SJCRH30 (cell line): ENCODE measurements at regions not wholly inside any gene's neighbourhood (a gene's known extent, or its start where the extent isn't known, plus 50 kb on each side); places are given as distances from the start of the nearest gene placed in this dataset.

Source experiments
- DNase-seq, 2 experiments: peaks; one replicate each; pipeline ENCODE4 v3.0.0-alpha.2; 2015 to 2020
- H3K27ac ChIP-seq: fragments of 250-450 bp; sonication (Bioruptor Pico); 2 replicates; pipeline ENCODE4 v1.5.1; 2020; ENCODE audit warnings: mild to moderate bottlenecking, moderate library complexity
- H3K27me3 ChIP-seq: fragments of 250-450 bp; sonication (Bioruptor Pico); 2 replicates; pipeline ENCODE4 v1.5.1; 2020; ENCODE audit warnings: mild to moderate bottlenecking, moderate library complexity
- H3K36me3 ChIP-seq: fragments of 250-450 bp; sonication (Bioruptor Pico); 2 replicates; pipeline ENCODE4 v1.5.1; 2020; ENCODE audit warnings: mild to moderate bottlenecking, moderate library complexity
- H3K4me1 ChIP-seq: fragments of 250-450 bp; sonication (Bioruptor Pico); 2 replicates; pipeline ENCODE4 v1.5.1; 2020; ENCODE audit warnings: mild to moderate bottlenecking, moderate library complexity
- H3K4me3 ChIP-seq: fragments of 250-450 bp; sonication (Bioruptor Pico); 2 replicates; pipeline ENCODE4 v1.5.1; 2020; ENCODE audit warnings: mild to moderate bottlenecking, moderate library complexity
- H3K9me3 ChIP-seq: fragments of 250-450 bp; sonication (Bioruptor Pico); replicated peaks from 2 replicates; pipeline ENCODE4 v1.5.1; 2020; ENCODE audit warnings: mild to moderate bottlenecking, moderate library complexity

DNA sequence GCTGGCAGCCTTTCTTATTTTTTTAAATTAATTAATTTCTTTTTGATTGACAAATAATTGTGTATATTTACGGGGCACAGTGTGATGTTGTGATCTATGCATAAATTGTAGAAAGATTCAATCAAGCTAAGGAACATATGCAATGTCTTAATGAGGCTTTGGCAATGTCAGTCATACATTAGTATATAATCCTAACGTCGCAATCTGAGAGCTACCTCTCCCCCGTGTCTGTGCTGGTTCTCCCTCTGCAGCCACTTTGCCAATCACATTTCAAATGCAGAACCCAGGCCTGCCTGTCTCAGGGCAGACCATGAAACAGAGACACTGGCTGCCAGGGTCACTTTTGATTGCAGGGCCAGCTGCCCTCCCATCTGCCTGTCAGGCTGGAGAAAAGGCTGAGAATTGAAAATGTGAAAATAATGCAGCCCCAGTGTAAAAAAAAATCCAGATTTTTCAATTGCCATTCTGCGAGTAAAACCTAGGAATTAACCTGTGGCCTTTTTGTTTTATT is 56.3 kb downstream of the SLC24A2 start:
- H3K36me3 ChIP-seq = no peaks in the 10 kb centered on the region
- no peak overlapping the region for H3K27ac ChIP-seq
- H3K4me3 ChIP-seq = no peak overlapping the region
- no peaks in the 10 kb centered on the region for H3K27me3 ChIP-seq
- no peaks in the 10 kb centered on the region for H3K4me1 ChIP-seq
- no peaks in the 10 kb centered on the region for H3K9me3 ChIP-seq
- no peak for DNase-seq

DNA sequence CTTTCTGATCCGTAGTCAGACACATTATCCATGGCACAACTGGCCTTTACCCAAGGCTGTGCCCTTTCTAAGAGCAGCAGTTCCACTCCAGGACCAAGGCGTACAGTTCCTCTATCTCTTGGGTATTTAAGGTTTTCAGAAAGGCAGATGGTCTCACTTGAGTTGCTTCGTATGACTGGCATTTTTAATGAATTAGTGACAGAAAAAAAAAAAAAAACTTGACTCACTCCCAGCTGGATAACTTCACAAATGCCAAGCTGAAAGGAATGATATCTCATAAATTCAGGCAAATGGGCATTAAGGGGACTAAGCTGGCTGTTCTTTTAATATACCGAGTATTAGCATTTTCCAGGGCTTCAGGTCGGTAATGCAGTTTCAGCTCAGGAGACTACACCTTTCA is 60.7 kb downstream of the SLC24A2 start:
- Histone ChIP-seq H3K4me3 (no peak overlapping the region), H3K9me3 (no peaks in the 10 kb centered on the region), H3K4me1 (no peaks in the 10 kb centered on the region), H3K27ac (no peak overlapping the region), H3K36me3 (no peaks in the 10 kb centered on the region), H3K27me3 (no peaks in the 10 kb centered on the region)
- no peak for DNase-seq

DNA sequence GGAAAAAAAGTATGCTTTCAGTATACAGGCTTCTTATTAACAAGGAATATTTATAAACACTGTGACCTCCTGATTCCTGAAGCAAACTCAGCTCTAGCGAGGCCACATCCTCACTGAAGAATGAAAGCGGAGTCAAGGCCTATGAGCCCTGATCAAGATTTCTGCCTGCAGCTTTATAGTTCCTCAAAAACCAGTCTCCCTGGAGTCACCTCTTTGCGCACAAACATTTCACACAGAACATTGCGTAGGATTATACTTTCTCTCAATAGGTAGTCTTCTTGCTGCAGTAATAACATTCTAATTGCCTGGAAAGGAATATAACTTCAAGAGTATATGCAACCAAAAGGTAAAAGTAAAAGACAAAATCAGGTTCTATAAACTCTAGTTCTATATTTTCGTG is 62.9 kb downstream of the SLC24A2 start:
- no peak for DNase-seq
- Histone ChIP-seq H3K4me3 (no peak overlapping the region), H3K36me3 (no peaks in the 10 kb centered on the region)

DNA sequence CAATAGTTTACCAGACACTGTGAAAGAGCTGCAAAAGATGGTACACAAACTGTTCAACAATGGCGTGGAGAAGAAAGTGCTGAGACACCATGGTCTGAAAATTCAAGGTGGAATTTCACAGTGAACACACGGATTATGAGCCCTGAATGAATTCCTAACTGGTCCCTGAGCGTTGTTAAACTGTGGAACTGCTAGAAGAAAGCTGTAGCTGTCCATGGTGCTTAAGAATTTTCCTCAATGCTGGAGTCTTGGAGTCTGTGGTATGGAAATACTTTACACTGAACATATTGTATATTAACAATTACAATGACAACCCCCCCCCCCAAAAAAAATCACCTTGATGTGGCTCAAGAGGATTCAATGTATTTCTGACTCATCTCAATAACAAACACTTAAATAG is 68.5 kb downstream of the SLC24A2 start:
- peak; percentile 12 to 68 for DNase-seq

More for the DNA sequence above, 62.9 kb downstream of the SLC24A2 start:
- Histone ChIP-seq H3K27ac (no peak overlapping the region), H3K9me3 (no peaks in the 10 kb centered on the region), H3K27me3 (no peaks in the 10 kb centered on the region), H3K4me1 (no peaks in the 10 kb centered on the region)

DNA sequence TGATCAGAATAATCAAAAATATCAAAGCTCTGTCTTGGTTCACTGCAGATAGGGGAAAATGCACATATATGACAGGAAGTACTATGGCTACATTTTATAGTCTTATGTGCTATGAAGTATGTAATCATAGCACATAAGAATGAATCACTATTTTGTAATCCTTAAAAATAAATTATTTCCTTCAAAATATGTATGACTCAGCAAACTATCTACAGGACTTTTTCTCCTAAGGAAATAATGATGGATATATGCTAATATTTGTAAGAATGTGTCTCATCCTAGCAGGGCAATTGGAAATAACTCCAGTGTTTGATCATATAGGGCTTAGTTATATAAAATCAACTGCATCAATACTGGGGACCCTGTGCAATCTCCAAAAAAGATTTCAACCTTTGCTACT is 85.1 kb downstream of the SLC24A2 start:
- Histone ChIP-seq H3K27me3 (no peaks in the 10 kb centered on the region), H3K4me1 (no peaks in the 10 kb centered on the region), H3K27ac (no peak overlapping the region), H3K36me3 (no peaks in the 10 kb centered on the region), H3K4me3 (no peak overlapping the region), H3K9me3 (no peaks in the 10 kb centered on the region)
- no peak for DNase-seq

More for the DNA sequence above, 68.5 kb downstream of the SLC24A2 start:
- H3K27ac ChIP-seq = no peak overlapping the region
- no peaks in the 10 kb centered on the region for H3K4me1 ChIP-seq
- H3K36me3 ChIP-seq = no peaks in the 10 kb centered on the region
- no peaks in the 10 kb centered on the region for H3K9me3 ChIP-seq
- H3K4me3 ChIP-seq = no peak overlapping the region
- no peaks in the 10 kb centered on the region for H3K27me3 ChIP-seq

DNA sequence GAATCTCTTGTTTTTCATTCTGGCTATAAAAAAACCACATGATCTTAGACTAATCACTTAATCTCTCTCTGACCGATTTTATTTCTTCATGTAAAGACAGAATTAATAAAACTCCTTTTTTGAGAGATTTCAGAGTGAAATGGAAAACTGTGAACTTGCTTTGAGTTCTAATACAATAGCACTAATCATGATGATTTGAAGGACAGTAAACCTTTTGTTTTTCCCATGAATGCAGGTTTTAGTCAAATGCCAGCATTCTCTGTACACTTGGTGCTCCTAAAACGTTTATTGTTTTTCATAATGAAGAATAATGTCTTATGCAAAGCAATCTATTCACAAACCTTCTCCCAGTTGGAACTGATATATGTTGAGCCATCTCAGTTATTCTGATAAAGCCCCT is 86.8 kb downstream of the SLC24A2 start:
- no peak for DNase-seq
- Histone ChIP-seq H3K36me3 (no peaks in the 10 kb centered on the region), H3K4me3 (no peak overlapping the region), H3K4me1 (no peaks in the 10 kb centered on the region), H3K9me3 (no peaks in the 10 kb centered on the region), H3K27ac (no peak overlapping the region), H3K27me3 (no peaks in the 10 kb centered on the region)

DNA sequence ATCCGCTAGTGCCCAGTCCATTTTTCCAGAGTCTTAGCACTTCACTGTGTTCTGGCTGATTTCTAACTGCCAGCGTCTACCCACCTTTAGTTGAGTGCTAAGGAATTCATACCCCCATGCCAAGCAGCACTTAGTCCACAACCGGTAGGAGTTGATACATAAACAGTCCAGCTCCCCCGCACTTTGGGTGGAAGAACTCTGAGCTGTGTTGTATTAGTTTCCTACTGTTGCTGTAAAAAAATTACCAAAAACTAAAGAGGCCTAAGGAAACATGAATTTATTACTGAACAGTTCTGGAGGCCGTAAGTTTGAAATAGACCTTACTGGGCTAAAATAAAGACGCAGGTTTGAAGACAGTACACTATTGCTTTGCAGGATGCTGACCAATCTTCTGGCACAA is 87.6 kb downstream of the SLC24A2 start:
- no peak for DNase-seq
- Histone ChIP-seq H3K36me3 (no peaks in the 10 kb centered on the region), H3K4me3 (no peak overlapping the region), H3K4me1 (no peaks in the 10 kb centered on the region), H3K27ac (no peak overlapping the region), H3K27me3 (no peaks in the 10 kb centered on the region), H3K9me3 (no peaks in the 10 kb centered on the region)

DNA sequence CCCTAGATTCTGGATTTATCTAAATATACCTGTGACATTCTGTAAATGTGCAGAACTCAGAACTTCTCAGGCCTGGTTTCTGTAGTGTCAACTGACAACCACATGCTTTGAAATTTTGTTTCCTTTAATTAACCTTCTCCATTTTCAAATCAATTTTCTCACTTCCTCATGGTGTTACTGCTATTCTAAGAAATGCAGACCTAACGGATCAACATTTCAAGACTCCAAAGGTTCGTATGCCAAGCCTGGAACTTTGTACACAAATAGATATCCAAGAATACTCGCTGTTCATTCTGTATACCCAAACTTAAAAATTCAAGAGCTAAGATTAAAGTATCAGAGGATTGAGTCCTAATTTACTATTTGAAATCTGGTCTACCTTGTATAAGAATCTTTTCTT is 88.1 kb downstream of the SLC24A2 start:
- Histone ChIP-seq H3K9me3 (no peaks in the 10 kb centered on the region), H3K27ac (no peak overlapping the region), H3K36me3 (no peaks in the 10 kb centered on the region), H3K4me3 (no peak overlapping the region), H3K27me3 (no peaks in the 10 kb centered on the region), H3K4me1 (no peaks in the 10 kb centered on the region)
- no peak for DNase-seq

DNA sequence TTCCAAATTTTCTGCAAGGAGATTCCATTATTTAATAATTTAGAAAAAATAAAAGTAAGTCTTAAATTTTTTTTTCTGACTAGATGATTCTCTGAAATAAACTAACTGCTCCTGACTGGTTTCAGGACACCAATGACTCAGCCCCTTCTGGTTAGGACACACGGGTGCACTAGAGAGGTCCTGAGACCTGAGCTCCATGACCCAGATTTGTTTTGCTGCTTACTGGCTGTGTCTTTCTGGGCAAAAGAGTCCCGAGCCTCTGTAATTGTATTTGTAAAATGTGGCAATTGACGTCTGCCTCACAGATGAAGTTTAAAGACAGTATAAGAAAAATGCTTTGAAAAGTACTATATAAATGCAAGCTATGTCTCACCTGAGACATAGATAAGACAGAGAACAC is 89.1 kb downstream of the SLC24A2 start:
- no peaks in the 10 kb centered on the region for H3K9me3 ChIP-seq
- H3K27me3 ChIP-seq = no peaks in the 10 kb centered on the region
- H3K27ac ChIP-seq = no peak overlapping the region
- H3K36me3 ChIP-seq = no peaks in the 10 kb centered on the region
- DNase-seq = no peak
- H3K4me1 ChIP-seq = no peaks in the 10 kb centered on the region
- H3K4me3 ChIP-seq = no peak overlapping the region

DNA sequence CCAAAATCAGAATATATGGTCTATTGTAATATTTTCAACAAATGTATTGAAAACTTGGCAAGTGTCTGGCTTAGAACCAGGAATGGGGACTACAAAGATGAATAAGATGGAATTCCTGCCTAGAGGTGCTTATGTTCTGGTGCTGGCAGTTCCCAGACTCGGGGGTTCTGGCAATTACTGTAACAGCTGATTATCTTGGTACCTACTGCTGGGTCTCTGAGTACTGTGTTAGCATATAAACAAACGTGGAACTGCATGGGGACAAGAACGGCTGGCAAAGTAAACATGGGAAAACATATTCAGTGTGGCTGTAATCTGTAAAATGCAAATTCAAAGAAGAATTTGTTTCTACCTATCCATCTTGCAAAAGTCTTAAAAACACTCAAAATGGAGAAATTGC is 89.9 kb downstream of the SLC24A2 start:
- Histone ChIP-seq H3K4me3 (no peak overlapping the region), H3K27ac (no peak overlapping the region), H3K9me3 (no peaks in the 10 kb centered on the region), H3K27me3 (no peaks in the 10 kb centered on the region), H3K4me1 (no peaks in the 10 kb centered on the region), H3K36me3 (no peaks in the 10 kb centered on the region)
- no peak for DNase-seq

DNA sequence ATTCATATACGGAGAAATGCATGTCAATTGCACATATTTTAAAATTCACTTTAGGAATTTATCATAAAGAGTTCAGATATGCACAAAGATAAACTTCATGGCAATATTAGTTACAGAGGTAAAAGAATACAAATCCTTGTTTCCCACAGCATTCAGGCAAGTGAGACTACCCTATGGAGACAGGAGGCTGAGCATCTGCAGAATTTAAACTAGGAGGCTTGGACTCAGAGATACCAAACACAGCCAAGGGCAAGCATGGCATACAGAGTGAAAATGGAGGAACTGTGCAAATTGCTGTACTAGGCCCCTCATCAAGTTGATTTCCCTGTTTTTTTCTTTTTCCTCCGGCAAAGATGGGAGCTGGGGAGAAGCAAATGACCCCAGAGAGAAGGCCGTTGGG is 94.2 kb downstream of the SLC24A2 start:
- Histone ChIP-seq H3K4me1 (no peaks in the 10 kb centered on the region), H3K4me3 (no peak overlapping the region), H3K27me3 (no peaks in the 10 kb centered on the region), H3K27ac (no peak overlapping the region), H3K36me3 (no peaks in the 10 kb centered on the region), H3K9me3 (no peaks in the 10 kb centered on the region)
- DNase-seq = no peak

DNA sequence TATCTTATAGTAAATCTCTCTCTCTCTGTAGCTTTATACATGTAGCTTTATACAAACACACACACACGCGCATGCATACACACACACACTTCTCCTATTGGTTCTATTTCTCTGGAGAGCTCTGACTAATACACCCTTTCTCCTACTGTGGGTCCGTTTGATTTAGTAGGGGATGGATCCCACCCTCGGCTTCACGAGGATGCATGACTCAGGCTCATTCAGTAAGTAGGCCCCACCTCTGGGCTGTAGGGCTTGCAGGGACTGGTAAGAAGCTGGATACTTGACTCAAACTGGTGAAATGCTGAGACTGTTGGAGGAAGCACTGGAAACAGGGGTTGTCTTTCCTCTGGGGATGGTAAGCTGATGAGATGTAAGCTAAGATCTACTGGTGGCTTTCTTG is 98.7 kb downstream of the SLC24A2 start:
- no peaks in the 10 kb centered on the region for H3K27me3 ChIP-seq
- H3K36me3 ChIP-seq = no peaks in the 10 kb centered on the region
- DNase-seq = no peak
- no peaks in the 10 kb centered on the region for H3K4me1 ChIP-seq
- H3K4me3 ChIP-seq = no peak overlapping the region
- H3K27ac ChIP-seq = no peak overlapping the region
- no peaks in the 10 kb centered on the region for H3K9me3 ChIP-seq

DNA sequence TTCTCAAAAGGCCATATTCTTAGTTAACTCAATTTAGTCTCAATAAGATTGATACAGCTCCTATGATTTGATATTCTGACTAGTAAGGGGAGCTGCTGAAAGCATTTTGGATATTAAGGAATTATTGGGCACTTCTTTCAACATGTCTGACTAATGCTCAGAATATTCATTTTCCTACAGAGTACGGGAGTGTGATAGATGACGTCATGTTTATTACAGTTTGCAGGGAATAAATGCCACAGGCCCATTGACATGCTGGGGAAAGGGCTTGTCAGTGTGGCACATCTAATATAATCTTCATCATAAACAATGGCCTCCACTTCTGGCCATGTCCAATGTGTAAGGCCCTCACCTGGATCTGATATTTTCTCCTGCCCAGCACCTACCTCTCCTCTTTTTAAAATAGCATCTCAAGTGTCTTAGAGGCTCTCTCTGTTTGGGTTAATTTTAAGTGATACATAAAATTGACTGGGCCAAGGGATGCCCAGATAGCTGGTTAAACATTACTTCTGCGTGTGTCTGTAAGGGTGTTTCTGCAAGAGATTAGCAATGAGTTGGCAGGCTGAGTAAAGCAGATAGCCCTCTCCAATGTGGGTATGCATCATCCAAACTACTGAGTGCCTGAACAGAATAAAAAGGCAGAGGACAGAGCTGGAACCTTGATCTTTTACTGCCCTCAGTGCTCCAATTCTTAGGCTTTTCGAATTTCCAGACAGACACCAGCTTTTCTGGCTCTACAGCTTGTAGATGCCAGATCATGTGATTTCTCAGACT is 99.3 kb downstream of the SLC24A2 start:
- no peaks in the 10 kb centered on the region for H3K9me3 ChIP-seq
- H3K36me3 ChIP-seq = no peaks in the 10 kb centered on the region
- no peaks in the 10 kb centered on the region for H3K27me3 ChIP-seq
- H3K4me3 ChIP-seq = no peak overlapping the region
- H3K27ac ChIP-seq = no peak overlapping the region
- no peak for DNase-seq
- no peaks in the 10 kb centered on the region for H3K4me1 ChIP-seq

DNA sequence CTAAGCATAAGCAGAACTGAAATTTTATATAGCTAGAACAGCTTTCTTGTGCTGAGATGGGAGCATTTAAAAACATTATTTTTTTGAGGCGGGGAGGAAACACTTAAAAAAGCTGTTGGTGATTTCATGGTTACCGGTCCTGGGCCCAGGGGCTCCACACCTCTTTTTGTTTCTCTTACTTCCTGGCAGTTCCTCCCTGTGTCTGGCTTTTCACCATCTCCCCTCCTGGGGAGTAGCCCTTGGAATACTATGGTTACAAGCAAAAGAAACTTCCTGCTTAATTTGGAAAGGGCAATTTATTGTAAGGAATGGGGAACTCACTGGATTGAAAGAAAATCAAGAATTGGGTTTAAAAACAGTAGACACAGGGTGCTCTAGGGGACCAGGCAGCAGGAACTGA is 105.1 kb downstream of the SLC24A2 start:
- H3K27ac ChIP-seq = no peak overlapping the region
- no peak for DNase-seq
- H3K27me3 ChIP-seq = no peaks in the 10 kb centered on the region
- no peaks in the 10 kb centered on the region for H3K4me1 ChIP-seq
- no peaks in the 10 kb centered on the region for H3K9me3 ChIP-seq
- no peak overlapping the region for H3K4me3 ChIP-seq
- no peaks in the 10 kb centered on the region for H3K36me3 ChIP-seq

DNA sequence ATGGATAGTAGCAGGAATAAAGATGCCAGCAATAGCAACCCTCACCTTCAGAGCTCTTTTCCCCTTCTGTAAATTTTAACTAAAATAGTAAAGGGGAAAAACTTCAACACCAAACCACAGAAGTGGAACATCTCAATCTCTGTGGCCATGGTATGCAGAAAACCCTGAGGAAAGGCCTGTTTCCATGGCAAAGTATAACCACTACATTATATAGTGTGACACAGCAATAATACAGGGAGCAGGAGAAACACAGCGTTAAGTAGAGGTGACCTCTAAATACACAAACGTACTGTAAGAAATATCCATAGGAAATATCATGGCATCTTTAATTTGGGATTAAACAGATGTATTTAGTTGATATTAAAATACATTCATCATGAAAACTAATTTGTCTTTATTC is 106.4 kb downstream of the SLC24A2 start:
- DNase-seq = no peak
- Histone ChIP-seq H3K9me3 (no peaks in the 10 kb centered on the region), H3K27ac (no peak overlapping the region), H3K27me3 (no peaks in the 10 kb centered on the region), H3K4me3 (no peak overlapping the region), H3K4me1 (no peaks in the 10 kb centered on the region), H3K36me3 (no peaks in the 10 kb centered on the region)

DNA sequence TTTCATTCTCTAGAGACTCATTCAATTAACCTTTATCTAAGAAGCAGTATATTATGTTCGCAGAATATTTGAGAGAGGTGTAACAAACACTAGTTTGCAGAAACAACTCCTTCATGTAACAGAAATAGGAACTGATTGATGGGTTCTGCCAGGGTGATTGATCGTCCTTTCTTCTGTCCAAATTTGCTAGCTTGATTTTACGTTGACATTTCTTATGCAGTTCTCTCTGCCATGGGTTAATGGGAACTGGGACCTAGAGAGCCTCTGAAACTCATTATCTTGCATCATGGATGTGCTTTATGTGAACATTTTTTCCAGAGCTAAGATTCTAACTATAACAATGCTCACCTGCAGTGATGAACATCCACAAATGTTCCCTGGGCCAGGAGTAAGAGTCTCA is 107.0 kb downstream of the SLC24A2 start:
- Histone ChIP-seq H3K27ac (no peak overlapping the region), H3K9me3 (no peaks in the 10 kb centered on the region), H3K4me1 (no peaks in the 10 kb centered on the region), H3K36me3 (no peaks in the 10 kb centered on the region), H3K4me3 (no peak overlapping the region), H3K27me3 (no peaks in the 10 kb centered on the region)
- no peak for DNase-seq
